Activated effector memory CD4-positive, alpha-beta T cell treated with anti-CD3 and anti-CD28 coated beads, Interleukin-2, amount 50 U/mL, for 16 hours (primary cell): ENCODE measurements at regions not wholly inside any gene's neighbourhood (a gene's known extent, or its start where the extent isn't known, plus 50 kb on each side); places are given as distances from the start of the nearest gene placed in this dataset.
"Not testable (repeated sequence)": the region's sequence is repeated elsewhere in the genome, so short reads cannot be mapped to it uniquely, and the experiment has no call there.

Source experiments
- DNase-seq: peaks from one replicate; pipeline ENCODE4 v3.0.0-alpha.2; 2020

- no peak for DNase-seq
Measured at GRCh38 chr15:38746211-38746610, 181.6 kb upstream of the RASGRP1 start.

GRCh38 chr15:38748710-38749109 lies 184.1 kb upstream of the RASGRP1 start:
- no peak for DNase-seq

DNA sequence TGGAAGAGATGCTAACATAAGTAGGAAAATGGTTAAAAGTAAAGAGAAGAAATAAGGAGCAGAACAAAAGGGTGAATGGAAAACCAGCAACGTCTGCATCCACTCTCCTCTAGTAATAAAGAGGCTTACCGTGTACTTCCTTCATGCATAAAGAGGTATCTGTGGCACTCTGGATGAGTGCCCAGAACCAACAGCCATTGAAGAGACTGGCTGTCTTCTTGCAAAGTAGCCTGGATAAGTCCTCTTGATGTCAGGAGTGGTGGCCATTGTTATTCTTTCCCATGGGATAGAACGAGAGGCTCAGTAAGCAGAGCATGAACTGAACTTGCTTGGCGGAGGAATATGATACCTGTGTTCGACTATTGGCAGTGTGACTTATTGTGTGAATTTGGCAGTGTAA lies 186.2 kb upstream of the RASGRP1 start:
- DNase-seq, result no peak

- DNase-seq, result no peak
Measured at GRCh38 chr15:38755718-38756117, 191.1 kb upstream of the RASGRP1 start.

DNA sequence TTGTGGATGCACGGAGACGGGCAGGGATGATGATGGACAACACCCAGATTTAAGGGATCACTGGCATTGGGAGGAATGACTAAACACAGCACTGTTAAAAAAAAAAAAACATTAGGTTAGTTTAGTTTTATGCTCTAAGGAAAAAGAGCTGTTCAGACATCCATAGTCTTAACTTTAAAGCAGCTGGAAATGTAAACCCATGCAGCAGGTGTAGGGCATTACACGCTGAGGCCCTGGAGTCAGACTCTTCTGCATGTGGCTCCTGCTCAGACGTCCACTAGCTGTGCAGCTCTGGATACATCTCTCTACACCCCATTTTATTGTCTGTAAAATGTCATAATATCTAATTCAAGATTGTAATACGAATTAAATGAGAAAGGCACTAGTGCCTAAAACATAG lies 191.8 kb upstream of the RASGRP1 start:
- no peak for DNase-seq

DNA sequence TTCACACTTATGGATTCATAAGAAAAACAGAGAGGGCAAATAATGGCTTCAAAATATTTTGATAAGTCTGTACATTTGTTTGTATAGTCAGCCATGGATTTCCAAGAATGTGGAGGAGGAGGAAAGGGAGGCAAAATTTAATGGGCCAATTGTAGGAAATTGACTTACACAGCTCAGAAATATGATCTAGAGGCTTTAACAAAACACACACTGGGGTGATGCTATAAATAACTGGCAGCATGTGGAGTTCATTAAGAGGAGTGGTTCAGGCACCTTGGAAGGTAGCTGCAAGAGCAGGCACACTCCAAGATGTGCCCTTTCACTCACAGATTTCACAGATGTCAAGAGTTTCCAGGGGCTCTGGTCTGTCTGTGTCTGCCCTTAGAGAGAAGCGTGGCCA lies 193.4 kb upstream of the RASGRP1 start:
- DNase-seq, result no peak

DNA sequence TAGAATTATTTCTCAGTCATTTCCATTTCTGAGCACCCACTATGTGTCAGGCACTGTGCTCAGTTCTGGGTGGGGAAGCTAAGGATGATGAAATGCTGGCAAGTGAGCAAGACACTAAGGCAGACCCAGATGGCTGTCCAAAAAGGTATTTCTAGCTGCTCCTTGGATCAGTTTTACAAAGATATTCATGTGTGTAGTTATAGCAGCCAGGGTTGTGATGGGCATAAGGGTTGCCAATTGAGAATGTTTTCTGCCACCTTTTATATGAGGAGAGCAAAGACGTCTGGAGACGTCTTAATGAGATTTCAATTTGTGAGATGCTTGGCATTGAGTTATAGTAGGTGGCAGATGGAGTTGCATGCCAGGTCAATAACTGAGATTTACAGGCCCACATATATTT lies 197.1 kb upstream of the RASGRP1 start:
- no peak for DNase-seq

DNA sequence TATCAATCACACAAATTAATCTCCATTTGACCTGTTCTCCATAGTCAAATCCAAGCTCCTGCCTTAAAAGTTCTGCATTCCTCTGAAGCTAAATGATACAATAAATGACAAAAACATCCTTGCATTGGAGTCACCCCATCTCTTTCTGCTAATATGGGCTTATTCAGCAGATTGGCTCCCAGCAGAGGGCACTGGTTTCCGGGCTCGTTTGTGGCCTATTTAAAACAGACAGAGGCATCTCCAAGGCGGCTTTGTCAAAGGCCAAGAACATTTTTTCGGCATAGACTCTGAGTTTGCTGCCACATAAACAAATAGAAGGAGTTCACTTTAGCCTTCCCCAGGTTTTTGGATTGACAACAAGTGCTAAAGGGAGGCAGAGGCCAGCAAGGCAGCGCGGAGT lies 204.4 kb upstream of the RASGRP1 start:
- DNase-seq, result no peak

- no peak for DNase-seq
Measured at GRCh38 chr15:38769492-38769891, 204.9 kb upstream of the RASGRP1 start.

DNA sequence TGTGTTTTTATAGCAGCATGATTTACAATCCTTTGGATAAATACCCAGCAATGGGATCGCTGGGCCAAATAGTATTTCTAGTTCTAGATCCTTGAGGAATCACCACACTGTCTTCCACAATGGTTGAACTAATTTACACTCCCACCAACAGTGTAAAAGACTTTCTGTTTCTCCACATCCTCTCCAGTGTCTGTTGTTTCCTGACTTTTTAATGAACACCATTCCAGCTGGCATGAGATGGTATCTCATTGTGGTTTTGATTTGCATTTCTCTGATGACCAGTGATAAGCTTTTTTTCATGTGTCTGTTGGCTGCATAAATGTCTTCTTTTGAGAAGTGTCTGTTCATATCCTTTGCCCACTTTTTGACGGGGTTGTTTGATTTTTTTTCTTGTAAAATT lies 209.5 kb upstream of the RASGRP1 start:
- DNase-seq, result not testable (repeated sequence)

GRCh38 chr15:38781196-38781595 lies 216.6 kb upstream of the RASGRP1 start:
- DNase-seq, result no peak

DNA sequence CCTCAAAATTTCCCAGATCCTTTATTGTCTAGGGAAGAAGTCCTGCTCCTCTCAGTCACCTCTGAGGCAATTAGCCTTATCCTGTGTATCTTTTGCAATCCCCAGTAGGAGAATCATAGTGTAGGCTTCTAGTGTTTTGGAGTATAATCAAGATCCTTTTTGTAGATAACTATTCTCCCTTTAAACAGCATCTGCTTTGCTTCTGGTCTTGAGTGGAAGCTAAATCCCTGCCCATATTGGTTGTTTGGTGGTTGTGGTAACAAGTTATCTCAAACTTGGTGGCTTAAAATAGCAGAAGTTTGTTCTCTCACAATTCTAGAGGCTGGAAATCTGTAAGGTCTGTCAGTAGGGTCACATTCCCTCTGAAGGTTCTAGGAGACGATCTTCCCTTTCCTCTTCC lies 217.5 kb upstream of the RASGRP1 start:
- no peak for DNase-seq

- no peak for DNase-seq
Measured at GRCh38 chr15:38788918-38789317, 224.3 kb upstream of the RASGRP1 start.

DNA sequence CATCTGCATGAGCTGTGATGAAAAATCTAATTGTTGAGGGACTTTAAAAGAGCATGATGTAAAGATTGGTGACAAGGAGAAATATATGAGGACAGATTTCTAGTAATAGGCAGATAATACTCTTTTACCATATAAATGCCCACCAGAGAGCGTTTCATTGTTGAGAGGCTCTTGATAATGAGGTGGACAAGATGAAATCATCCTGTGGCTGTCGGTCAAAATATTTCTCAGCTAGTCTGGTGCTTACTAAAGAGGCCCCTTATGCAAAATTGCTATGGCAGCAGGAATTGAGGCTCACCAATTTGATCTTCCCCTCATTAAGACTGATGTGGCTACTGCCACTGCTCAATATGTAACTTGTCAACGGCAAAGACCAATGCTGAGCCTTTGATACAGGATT lies 225.0 kb upstream of the RASGRP1 start:
- no peak for DNase-seq

DNA sequence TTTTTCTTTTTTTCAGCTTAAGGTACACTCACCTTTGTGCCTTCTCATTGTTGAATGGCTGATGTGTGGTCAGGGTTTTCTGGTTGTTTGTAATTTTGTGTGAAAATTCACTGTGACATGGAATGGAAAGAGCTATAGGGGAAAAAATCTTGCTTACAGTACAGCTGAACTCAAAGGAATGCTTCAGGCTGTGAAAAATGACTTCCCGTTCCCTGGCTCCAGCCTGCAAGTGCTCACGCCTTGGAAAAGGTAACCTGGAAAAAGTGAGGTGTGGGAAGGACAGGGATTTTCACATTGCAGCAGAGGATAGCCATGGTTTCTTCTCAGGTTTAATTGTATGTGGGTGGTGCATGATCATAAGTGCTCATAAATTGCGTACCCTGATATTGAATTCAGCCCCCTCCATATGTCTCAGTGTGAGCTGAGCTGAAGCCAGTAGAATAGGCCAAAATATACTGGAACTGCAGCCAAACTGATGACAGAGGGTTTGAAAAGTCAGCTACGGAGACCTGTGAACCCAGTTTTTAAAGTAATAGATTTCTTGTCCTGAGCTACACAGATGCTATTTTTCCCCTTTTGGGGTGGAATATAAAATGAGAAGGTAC lies 228.7 kb upstream of the RASGRP1 start:
- DNase-seq, result no peak

GRCh38 chr15:38795471-38796245 lies 231.0 kb upstream of the RASGRP1 start:
- DNase-seq, result no peak

- DNase-seq, result no peak
Measured at GRCh38 chr15:38796589-38796988, 232.0 kb upstream of the RASGRP1 start.

DNA sequence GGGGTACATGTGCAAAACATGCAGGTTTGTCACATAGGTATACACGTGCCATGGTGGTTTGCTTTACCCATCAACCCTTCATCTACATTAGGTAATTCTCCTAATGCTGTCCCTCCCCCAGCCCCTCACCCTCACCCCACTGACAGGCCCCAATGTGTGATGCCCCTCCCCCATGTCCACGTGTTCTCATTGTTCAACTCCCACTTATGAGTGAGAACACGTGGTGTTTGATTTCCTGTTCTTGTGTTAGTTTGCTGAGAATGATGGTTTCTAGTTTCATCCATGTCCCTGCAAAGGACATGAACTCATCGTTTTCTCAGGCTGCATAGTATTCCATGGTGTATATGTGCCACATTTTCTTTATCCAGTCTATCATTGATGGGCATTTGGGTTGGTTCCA lies 232.9 kb upstream of the RASGRP1 start:
- DNase-seq, result not testable (repeated sequence)

- DNase-seq, result not testable (repeated sequence)
Measured at GRCh38 chr15:38799202-38799601, 234.6 kb upstream of the RASGRP1 start.

DNA sequence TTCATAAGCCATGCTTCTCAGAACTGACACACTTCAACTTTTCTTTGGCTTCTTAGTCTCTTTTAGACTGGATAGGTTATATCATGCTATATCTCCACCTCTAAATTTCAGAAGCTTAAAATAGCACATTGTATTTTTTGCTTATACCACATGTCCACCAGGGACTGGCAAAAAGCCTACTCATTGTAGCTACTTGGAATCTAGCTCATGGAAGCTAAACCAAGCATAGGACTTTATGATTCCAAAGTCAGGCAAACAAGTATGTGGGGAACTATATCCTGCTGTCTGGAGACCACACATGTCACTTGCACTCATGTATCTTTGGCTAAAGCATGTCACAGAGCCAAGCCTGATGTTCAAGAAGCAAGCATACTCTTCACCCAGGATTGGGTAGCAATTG lies 245.0 kb upstream of the RASGRP1 start:
- DNase-seq, result no peak

DNA sequence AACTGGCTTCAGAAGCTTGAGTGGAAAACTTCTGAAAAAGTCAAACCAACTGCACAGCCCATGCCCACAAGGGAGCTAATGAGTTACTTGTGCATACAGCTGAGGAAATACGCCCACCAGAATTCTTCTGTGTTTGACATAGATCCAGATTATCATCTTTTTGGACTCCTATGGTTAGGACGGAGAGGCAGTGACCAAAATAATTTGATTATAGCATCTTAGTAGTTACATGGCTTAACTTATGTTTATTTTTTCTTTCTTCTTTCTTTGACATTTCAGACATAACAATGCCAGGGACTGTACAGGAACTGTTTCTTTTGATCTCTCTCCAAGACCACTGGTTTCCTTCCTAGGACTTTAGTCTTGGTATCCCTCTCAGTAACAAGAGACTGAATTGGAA lies 246.1 kb upstream of the RASGRP1 start:
- no peak for DNase-seq

DNA sequence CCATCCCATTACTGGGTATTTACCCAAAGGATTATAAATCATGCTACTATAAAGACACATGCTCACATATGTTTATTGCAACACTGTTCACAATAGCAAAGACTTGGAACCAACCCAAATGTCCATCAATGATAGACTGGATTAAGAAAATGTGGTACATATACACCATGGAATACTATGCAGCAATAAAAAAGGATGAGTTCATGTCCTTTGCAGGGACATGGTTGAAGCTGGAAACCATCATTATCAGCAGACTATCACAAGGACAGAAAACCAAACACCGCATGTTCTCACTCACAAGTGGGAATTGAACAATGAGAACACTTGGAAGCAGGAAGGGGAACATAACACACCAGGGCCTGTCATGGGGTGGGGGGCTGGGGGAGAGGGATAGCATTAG lies 249.6 kb upstream of the RASGRP1 start:
- DNase-seq, result not testable (repeated sequence)

GRCh38 chr15:38814891-38815290 lies 250.3 kb upstream of the RASGRP1 start:
- DNase-seq, result no peak

GRCh38 chr15:38817427-38818156 lies 253.0 kb upstream of the RASGRP1 start:
- peak; percentile 93 for DNase-seq
